ENCODE measurements at regions not wholly inside any gene's neighbourhood (a gene's known extent, or its start where the extent isn't known, plus 50 kb on each side); places are given as distances from the start of the nearest gene placed in this dataset.

DNA sequence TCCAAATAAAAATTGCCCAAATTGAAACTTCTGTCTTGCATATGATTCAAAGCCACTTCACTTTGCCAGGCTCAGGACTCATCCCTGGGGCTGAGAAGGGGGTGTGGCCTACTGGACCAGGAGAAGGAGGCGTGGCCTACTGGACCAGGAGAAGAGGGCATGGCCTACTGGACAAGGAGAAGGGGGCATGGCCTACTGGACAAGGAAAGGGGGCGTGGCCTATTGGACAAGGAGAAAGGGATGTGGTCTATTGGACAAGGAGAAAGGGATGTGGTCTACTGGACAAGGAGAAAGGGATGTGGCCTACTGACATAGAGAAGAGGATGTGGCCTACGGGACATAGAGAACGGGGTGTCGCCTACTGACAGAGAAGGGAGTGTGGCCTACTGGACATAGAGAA, 405.3 kb downstream of the RRAGC start:
- no peak for DNase-seq

DNA sequence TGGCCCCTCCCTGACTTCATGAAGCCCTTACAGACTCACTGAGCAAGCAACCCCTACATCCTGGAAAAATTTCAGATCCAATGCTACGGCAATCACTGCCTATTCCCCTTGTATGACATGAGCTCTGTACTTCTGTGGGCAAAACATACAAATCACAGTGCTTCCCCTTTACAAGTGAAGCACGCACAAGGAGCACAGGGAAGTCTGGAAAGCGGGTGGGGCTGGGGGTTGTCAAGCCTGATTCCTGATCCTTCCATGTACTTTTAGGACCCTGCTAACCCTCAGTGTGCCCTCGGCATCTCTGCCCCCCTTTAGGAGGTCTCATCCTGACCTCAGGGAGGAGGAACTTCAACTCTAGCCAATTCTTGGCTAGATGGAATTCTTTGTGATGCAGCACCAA, 405.7 kb upstream of the POU3F1 start:
- no peak for DNase-seq

DNA sequence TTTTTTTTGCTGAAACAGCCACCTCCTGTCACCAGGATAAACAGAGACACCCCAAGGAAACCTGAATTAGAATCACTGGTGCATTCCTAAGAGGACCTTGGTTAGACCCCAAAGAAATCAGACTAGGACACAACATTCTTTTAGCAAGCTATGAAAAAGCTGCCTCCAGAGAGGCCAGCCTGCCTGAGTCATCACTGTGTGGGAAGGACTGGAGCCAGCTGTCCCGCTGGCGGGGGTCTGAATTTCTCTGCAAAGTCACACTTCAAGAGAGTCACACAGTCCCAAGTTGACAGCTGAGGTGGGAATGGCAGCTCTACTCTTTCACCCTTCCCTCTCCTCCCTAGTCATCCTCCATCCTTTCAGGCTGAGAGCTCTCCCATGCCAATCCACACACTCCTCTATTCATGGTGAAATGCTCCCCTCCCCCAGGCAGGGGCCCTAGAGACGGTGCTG, 405.0 kb upstream of the POU3F1 start:
- no peak for DNase-seq

DNA sequence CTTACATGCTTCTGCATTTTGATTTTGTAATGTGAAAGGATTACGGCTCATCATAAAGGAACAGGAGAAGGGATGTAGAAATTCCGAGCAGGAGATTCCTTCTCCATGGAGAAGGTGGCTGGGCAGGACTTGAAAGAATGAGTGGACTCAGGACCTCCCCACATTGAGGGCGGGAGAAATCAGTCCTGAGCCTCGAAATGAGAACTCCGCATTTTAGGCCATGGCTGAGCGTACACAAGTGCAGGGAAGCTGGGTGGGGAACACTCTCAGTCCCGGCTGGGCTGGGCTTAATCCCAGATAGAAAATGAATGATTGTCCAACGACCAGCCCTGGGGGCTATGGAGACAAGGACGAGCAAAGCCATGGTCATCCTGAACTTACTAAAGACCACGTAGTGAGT, 402.3 kb upstream of the POU3F1 start:
- DNase-seq, result no peak

DNA sequence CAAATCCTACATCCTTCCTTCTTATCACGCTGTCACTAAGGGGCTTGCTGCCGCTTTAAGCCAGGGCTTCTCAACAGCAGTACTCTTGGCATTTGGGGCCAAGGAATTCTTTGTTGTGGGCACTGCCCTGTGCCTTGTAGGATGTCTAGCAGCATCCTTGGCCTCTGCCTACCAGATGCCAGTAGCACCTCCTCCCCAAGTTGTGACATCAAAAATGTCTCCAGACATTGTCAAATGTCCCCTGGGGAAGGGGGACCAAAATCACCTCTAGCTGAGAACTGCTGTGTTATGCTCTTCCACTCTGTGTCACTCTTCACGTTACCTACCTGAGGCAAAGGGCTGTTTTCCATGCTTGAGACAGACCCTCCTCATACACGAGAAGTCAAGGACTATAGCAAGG, 400.3 kb upstream of the POU3F1 start:
- DNase-seq, result no peak

DNA sequence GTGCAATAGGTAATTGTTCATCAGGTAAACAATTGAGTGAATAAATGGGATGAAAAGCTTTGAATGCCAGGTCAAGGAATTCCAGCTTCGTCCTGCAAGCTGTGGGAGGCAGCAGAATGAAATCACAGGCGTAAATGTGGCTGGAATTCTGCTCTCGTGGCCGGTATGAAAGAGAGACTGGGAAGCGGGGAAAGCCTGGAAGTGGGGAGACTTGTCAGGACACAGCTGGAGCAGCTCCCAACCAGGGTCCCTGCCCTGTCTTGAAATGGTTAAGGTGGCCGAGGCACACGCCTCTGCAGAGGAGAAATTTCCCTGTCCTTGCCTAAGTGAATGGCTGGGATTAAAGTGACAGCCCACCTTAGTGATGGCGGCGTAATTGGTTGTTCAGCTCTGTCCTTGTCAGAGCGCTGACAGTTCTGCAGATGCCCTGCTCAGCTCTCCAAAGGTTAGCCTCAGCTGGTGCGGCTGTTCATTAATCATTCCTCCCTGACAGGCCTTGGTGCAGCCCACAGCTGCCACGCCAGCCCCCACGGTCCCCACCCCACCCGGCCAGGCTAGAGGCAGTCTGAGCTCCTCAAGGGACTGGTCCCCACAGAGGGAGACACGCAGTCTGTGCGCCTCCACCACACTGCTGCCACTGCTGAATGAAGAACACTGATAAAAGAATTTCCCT, 398.3 kb upstream of the POU3F1 start:
- no peak for DNase-seq

DNA sequence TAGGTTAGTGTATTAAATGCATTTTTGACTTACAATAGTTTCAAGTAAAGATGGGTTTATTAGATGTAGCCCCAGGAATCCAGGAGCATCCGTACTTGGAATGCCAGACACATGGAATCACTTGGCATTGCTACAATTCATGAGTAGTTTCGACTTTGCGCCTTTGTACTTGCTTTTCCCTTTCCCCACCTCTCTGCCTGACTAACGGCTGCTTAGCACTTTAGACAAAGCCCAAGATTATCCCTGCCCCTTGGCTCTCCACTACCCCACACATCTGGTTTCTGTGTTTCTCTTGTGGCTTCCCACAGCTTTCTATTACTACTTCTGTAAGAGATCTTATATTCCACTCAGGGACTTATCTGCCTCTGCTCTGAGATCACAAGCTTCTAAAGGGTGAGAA, 397.7 kb upstream of the POU3F1 start:
- DNase-seq, result no peak

DNA sequence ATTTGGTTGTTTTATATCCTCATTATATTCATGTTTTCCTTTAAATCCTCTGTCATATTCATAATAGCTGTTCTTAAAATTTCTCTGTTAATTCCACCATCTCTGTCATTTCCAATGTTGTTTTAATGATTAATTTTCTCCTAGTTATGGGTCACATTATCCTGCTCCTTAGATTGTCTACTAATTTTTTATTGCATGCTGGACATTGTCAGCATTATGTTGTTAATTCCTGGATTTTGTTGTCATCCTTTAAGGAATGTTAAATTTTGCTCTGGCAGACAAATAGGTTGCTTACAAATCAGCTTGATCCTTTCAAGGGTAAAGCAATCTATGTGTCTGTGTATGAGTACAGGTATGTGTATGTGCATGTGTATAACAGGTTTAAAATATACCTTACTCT, 393.8 kb upstream of the POU3F1 start:
- no peak for DNase-seq

DNA sequence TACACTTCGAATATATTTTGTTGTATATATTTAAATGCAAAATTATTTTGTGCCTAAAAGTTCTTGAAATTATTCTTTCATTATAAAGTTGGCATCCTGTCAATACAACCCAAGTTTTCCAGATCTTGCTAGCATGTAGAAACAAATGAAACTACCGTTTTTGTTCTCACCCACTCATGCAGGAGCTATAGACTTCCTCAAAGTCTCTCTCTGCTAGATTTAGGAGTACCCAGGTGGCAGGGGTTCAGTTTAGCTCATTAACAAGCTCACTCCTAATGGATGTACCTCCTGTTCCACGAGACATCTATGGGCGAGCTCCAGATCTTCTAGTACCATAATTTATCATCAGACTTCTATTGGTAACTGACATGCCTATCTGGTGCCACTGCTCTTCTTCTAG, 390.2 kb upstream of the POU3F1 start:
- DNase-seq, result no peak

DNA sequence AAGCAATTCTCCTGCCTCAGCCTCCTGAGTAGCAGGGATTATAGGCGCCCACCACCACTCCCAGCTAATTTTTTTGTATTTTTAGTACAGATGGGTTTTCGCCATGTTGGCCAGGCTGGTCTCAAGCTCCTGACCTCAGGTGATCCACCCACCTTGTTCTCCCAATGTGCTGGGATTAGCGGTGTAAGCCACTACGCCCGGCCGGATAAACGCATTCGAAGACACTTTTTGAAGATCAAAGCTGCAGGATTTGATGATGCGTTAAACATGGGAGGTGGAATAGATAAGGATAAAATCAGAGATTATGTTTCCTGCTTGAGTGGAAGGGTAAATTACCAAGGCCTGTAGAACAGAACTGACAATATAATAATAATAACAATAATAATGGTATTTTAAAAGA, 389.4 kb upstream of the POU3F1 start:
- DNase-seq, result no peak

DNA sequence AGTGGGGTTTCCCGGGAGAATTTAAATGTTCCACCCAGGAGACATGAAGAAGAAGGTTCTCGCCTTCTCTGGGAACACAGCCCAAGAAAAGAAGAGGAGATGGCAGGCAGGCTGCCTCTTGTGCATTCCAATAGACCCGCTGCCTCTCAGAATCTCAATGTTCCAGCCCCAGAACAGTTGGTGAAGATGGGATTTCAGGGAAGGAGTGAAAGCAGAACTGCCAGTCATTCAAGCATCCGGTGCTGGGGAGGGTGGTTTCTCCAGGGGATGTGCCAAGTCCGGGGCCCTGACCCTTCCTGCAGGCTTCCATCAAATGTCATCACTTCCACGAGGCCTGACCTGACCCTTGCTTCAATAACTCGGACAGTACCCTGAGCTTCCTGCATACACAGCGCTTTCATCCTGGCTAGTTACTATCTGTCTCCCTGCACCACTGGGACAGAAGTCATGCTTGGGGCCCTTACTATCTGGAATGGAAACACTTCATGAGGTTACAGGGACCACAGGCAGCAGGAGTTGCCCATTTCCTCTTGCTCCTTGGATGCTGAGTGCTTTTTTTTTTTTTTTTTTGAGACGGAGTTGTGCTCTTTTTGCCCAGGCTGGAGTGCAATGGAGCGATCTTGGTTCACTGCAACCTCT, 386.6 kb upstream of the POU3F1 start:
- DNase-seq, result no peak

DNA sequence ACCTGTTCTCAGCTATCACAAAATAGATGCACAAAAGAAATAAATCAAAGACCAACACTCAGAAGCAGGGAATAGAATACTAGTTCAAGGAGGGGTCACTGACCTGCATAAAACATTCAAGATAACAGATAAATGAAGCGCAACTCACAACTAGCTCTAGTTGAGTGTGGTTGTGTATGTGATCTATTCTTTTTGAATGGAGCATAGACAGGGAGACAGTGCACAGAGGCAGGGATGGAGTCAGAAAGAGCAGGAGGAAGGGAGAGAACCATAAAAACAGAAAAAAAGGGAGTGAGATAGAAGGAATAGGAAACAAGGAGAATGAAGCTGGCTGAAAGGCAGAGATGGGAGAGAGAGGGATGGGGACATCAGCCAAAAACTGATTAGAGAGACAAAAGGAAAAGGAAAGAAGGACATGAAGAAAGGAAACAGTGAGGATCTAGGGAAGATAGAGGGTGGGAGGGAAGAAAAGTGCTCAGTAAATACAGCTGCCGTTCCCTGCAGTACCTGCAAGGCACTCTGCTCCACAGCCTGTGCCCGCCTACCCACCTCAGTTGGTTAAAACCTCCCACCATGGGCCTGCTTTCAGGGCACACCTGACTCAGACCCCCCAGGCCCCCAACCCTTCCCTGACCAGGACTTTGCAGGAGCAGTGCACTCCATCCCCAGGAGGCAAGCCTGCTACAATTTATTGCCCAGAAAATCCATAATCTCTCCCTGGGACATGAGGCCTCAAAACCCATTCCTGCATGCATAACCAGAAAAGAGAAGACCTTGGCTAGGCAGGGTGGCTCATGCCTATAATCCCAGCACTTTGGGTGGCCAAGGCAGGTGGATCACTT, 385.2 kb upstream of the POU3F1 start:
- DNase-seq, result no peak

DNA sequence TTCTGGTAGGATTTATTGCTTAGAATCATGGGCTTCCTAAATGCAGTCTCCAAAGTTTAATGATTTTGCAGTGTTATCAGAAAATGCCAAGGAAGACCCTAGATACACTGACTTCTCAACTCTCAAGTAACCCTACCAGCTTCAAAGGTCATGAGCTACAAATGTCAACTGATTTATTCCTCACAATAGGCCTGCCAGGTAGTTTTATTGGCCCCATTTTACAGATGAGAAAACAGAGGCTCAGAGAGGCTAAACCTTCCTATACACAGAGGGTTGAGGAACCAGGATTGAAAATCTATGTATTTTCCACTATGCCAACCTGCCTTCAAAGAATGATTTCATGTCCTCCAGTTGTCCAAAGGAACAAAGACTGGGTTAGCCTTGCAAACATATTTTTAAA, 384.4 kb upstream of the POU3F1 start:
- no peak for DNase-seq

DNA sequence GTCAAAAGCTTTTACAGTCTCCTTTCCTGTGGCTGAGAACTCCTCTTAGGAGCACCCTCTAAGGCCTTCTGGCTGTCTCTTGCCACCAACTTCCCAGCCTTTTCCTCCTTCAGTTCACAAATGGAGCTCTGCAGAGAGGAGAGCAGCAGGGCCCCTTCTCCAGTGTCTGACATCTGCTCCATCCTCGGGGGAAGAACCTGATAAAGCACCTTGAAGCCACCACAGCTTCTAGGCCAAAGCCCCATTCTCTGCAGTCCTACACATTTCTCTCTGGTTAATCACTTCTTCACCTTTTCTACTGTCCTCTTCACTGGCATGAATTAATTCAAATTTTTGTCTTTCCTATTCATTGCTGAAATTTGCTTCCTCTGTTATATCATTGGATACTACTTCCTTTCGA, 378.1 kb upstream of the POU3F1 start:
- DNase-seq, result no peak

DNA sequence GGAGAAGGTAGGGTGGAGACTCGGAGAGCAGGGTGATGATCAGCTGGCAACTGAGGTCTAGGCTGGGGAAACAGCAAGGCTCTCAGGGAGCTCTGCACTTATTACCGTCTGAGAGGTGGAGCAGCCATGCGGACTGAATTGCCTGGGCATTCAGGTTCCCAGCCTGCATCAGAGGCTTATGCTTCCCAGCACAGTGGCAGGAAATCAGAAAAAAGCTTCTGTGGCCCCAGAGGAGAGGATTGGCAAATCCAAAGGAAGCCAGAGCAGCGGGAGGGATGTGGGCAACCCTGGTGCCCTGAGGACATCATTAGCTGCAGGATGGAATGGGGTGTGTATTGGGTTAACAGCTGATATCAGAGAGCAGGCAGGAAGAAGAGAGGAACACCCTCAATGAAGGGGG, 374.1 kb upstream of the POU3F1 start:
- DNase-seq, result no peak

DNA sequence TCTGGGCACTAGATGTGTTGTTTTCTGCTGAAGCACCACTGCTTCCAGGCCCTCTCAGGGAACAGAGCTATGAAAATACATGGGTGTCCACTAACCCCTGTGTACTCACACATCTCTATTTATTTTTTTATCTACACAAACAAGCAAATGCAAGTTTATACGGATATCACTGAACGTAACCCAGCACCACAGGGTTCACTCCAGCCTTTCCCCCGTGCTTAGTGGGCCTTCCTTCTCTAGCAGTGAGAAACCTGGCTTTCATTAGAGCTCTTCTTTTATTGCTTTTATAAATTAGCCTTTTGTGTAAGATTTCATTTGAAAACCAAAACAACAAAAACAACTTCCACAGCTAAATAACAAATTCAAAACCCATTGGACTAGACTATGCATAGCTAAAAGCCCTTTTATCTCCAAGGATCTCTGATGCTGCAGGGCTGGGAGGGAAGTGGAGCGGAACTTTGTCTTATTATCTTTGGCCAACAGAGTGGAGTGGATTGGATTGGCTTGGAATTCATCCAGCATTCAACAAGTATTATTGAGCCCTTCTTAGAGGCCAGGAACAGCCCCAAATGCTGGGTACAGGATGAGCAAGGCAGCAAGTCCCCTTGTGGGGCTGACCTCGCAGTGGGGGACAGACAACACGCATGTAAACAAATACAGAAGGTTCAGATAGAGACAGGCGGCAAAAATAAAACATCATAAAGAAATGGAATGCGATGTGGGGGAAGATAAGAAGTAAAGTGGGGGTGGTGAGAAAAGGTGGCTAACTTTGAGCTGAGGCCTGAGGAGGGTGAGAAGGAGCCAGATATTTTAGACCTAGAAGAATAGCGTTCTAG, 371.8 kb upstream of the POU3F1 start:
- DNase-seq, result no peak

DNA sequence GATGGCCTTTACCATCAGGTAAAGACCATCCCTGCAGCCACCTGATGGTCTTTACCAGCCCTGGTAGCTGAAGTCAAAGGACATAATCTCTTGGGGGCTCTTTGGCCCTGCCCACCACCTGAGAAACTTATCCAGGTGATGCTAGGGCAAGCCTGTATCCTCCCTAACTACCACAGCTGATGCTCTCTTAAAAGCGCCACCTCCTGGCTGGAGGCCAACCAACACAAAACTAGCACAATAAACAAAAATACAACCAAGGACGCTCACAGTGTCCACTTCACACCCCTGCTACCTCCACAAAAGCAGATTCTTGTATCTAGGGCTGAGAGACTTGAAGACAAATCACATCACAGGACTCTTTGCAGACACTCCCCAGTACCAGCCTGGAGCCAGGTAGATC, 357.1 kb upstream of the POU3F1 start:
- DNase-seq, result no peak

DNA sequence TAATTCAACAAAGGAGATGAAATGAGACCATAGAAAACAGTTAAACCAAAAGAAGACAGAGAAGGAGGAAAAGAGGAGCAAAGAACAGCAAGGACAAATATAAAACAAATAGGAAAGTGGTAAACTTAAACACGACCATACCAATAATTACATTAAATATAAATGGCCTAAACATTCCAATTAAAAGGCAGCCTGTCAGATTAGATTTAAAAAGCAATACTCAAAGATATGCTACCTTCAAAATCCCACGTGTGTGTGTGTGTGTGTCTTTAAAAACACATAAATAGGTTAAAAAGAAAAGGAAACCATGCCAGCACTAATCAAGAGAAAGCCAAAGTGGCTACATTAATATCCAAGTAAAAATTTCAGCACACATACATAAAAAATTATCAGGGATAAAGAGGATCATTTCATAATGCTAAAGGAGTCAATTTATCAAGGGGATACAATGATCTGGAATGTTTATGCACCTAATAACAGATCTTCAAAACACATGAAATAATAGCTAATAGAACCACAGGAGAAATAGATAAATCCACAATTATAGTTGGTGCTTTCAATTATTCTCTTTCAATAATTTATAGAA, 355.7 kb upstream of the POU3F1 start:
- DNase-seq, result no peak

DNA sequence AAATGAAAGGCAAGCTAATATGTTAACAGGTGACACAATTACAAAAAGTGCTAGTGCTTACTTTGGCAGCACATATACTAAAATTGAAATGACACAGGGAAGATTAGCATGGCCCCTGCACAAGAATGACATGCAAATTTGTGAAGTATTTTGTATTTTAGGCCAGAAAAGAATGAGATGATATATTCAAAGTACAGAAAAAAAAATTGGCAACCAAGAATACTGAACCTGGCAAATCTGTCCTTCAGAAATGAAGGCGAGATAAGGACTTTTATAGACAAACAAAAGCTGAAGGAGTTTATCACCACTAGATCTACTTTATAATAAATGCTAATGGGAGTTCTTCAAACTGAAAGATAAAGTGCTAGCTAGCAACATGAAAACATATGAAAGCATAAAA, 350.0 kb upstream of the POU3F1 start:
- no peak for DNase-seq

DNA sequence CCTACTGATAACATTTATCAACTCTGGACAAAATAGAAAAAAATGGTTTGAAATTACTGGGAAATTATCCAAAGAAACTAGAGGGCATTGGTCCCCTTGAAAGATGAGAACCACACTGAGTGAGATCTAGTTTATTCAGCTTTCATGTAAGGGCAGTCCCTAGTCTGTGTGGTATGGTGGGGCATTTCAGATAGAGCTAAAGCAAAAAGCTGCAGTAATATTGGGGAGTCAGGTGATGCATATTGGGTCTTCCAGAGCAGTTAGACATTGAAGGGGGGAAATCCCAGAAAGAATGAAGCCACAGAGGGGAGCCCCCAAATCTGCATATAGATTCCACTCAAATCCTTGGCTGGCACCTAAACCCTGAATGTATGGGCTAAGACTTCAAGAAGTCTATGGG, 347.7 kb upstream of the POU3F1 start:
- DNase-seq, result no peak

DNA sequence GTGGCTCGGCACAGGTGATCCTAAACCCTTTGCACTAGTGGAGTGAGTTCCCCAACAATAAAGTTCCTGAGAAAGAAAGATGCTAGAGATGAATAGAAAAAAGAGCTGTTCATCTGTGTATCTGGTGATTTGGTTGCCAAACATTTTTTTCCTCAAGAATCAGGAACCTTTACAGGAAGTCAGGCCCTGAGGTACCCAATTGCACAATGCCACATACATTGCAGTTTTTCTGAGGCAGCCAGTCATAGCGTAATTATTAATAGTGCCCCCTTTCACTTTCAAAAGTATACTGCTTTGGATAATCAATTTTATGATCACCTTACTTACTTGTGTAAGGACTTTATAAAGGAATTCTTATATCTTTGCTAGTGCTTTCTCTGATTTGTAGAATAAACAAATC, 346.3 kb upstream of the POU3F1 start:
- DNase-seq, result no peak

DNA sequence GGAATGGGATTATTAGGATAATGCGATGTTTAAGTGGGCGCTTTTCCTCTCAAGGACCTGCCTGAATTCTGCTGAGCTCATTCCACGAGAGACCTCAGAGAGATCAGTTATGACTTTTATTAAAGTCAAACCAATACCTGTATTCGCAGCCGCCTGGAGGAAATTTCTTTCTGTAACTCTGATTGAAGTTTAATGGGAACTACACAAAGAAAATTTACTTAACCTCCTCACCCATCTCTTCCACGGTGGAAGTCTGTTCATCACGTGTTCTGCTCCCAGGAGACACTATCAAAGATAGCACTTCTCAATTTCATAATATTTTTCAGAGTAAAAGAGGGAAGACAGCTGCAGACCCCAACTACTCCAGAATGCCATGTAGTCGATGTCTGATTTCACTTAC, 334.7 kb upstream of the POU3F1 start:
- no peak for DNase-seq

DNA sequence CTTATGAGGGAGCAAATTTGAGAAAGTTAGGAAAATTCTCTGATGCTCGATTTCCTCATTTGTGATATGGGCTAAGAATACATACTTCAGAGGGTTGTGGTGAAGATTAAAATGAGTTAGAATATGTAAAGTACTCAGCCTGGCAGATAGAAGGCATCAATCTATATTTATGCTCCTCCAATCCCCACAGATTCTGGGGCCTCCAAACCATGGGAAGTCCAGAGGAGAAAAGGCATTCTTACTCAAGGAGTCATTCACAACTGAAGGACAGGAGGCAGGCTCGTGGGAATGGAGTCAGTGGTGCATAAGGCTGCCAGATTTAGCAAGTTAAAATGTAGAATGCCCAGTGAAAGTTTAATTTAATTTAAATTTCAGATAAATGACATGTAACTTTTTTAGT, 330.0 kb upstream of the POU3F1 start:
- no peak for DNase-seq
